SK-N-SH treated with all-trans-retinoic acid at 6 μM for 48 hours (cell line): ENCODE measurements at regions not wholly inside any gene's neighbourhood (a gene's known extent, or its start where the extent isn't known, plus 50 kb on each side); places are given as distances from the start of the nearest gene placed in this dataset.

Experiments
- ATAC-seq: fragments of 200-7000 bp; cut with Tn5 transposase; 3 replicates; pipeline ENCODE4 v1.9.1; 2020; ENCODE audit warnings: mild to moderate bottlenecking, moderate library complexity
- ARNTL ChIP-seq: fragments of 450-650 bp; formaldehyde crosslinking; IDR thresholded peaks from 2 replicates; pipeline ENCODE4 v1.5.0; 2020; ENCODE audit warnings: low read depth, mild to moderate bottlenecking, moderate library complexity, borderline replicate concordance
- BACH2 ChIP-seq: fragments of 250-450 bp; sonication (Bioruptor Pico); IDR thresholded peaks from 2 replicates; pipeline ENCODE4 v1.9.0; 2021; ENCODE audit warnings: mild to moderate bottlenecking, borderline replicate concordance
- CREB5 ChIP-seq: fragments of 250-450 bp; sonication (Bioruptor Pico); IDR thresholded peaks from 2 replicates; pipeline ENCODE4 v1.5.1; 2020; ENCODE audit warnings: low read depth, mild to moderate bottlenecking, moderate library complexity
- CSDC2 ChIP-seq: fragments of 250-450 bp; sonication (Bioruptor Pico); IDR thresholded peaks from 2 replicates; pipeline ENCODE4 v1.5.0; 2020; ENCODE audit warnings: mild to moderate bottlenecking, moderate library complexity
- CSRNP3 ChIP-seq: fragments of 250-450 bp; sonication (Bioruptor Pico); IDR thresholded peaks from 2 replicates; pipeline ENCODE4 v1.5.1; 2021; ENCODE audit warnings: mild to moderate bottlenecking, moderate library complexity
- ESRRG ChIP-seq: fragments of 250-450 bp; sonication (Bioruptor Pico); IDR thresholded peaks from 2 replicates; pipeline ENCODE4 v1.6.1; 2021; ENCODE audit warnings: mild to moderate bottlenecking
- GLIS3 ChIP-seq: fragments of 250-450 bp; sonication (Bioruptor Pico); IDR thresholded peaks from 2 replicates; pipeline ENCODE4 v1.5.0; 2020; ENCODE audit warnings: mild to moderate bottlenecking, moderate library complexity
- ISL1 ChIP-seq: fragments of 250-450 bp; sonication (Bioruptor Pico); IDR thresholded peaks from 2 replicates; pipeline ENCODE4 v2.1.2; 2022; ENCODE audit warnings: mild to moderate bottlenecking, moderate library complexity
- OSR1 ChIP-seq: fragments of 250-450 bp; sonication (Bioruptor Pico); IDR thresholded peaks from 2 replicates; pipeline ENCODE4 v1.8.0; 2022; ENCODE audit warnings: moderate library complexity, mild to moderate bottlenecking, inconsistent platforms
- PATZ1 ChIP-seq: fragments of 250-450 bp; sonication (Bioruptor Pico); IDR thresholded peaks from 2 replicates; pipeline ENCODE4 v1.8.0; 2020; ENCODE audit warnings: mild to moderate bottlenecking, moderate library complexity, borderline replicate concordance
- POU6F1 ChIP-seq: fragments of 250-450 bp; sonication (Bioruptor Pico); IDR thresholded peaks from 2 replicates; pipeline ENCODE4 v1.8.0; 2021; ENCODE audit warnings: low read depth, mild to moderate bottlenecking, moderate library complexity, borderline replicate concordance
- PPARA ChIP-seq: fragments of 250-450 bp; sonication (Bioruptor Pico); IDR thresholded peaks from 2 replicates; pipeline ENCODE4 v1.5.0; 2020; ENCODE audit warnings: mild to moderate bottlenecking, borderline replicate concordance
- RARB ChIP-seq: fragments of 250-450 bp; sonication (Bioruptor Pico); IDR thresholded peaks from 2 replicates; pipeline ENCODE4 v1.8.0; 2021; ENCODE audit warnings: mild to moderate bottlenecking, moderate library complexity
- SNAI2 ChIP-seq: fragments of 250-450 bp; sonication (Bioruptor Pico); IDR thresholded peaks from 2 replicates; pipeline ENCODE4 v1.5.0; 2020; ENCODE audit warnings: mild to moderate bottlenecking, moderate library complexity
- TCF4 ChIP-seq: fragments of 250-450 bp; sonication (Bioruptor Pico); IDR thresholded peaks from 2 replicates; pipeline ENCODE4 v1.8.0; 2021; ENCODE audit warnings: mild to moderate bottlenecking, moderate library complexity, borderline replicate concordance
- TSHZ2 ChIP-seq: fragments of 250-450 bp; sonication (Bioruptor Pico); IDR thresholded peaks from 2 replicates; pipeline ENCODE4 v1.5.0; 2020; ENCODE audit warnings: mild to moderate bottlenecking, moderate library complexity
- ZC3H10 ChIP-seq: fragments of 250-450 bp; sonication (Bioruptor Pico); IDR thresholded peaks from 2 replicates; pipeline ENCODE4 v1.5.1; 2021; ENCODE audit warnings: mild to moderate bottlenecking, moderate library complexity
- ZFP3 ChIP-seq: fragments of 250-450 bp; sonication (Bioruptor Pico); IDR thresholded peaks from 2 replicates; pipeline ENCODE4 v1.5.0; 2020; ENCODE audit warnings: mild to moderate bottlenecking, moderate library complexity
- ZFP30 ChIP-seq: fragments of 450-650 bp; formaldehyde crosslinking; IDR thresholded peaks from 2 replicates; pipeline ENCODE4 v1.5.0; 2022; ENCODE audit warnings: mild to moderate bottlenecking, moderate library complexity
- ZNF8 ChIP-seq: fragments of 450-650 bp; formaldehyde crosslinking; IDR thresholded peaks from 2 replicates; pipeline ENCODE4 v1.5.0; 2020; ENCODE audit warnings: mild to moderate bottlenecking, moderate library complexity

- ATAC-seq, result no peak
Measured at GRCh38 chr6:17006543-17006942, 95.3 kb upstream of the STMND1 start.

GRCh38 chr6:17004269-17004668, 97.6 kb upstream of the STMND1 start:
- ATAC-seq, result no peak
- TF ChIP-seq ZC3H10 (CRISPR knock-in tag) (no peak), SNAI2 (CRISPR knock-in tag) (no peak), OSR1 (CRISPR knock-in tag) (no peak), RARB (no peak), TCF4 (CRISPR knock-in tag) (no peak), ZNF8 (CRISPR knock-in tag) (no peak), CSRNP3 (CRISPR knock-in tag) (no peak), GLIS3 (CRISPR knock-in tag) (no peak), ISL1 (CRISPR knock-in tag) (no peak), TSHZ2 (CRISPR knock-in tag) (no peak), ESRRG (CRISPR knock-in tag) (no peak), PPARA (no peak), CSDC2 (no peak), BACH2 (CRISPR knock-in tag) (no peak), ARNTL (CRISPR knock-in tag) (no peak), PATZ1 (no peak), ZFP3 (CRISPR knock-in tag) (no peak)

More at GRCh38 chr6:17006543-17006942, 95.3 kb upstream of the STMND1 start:
- TF ChIP-seq GLIS3 (CRISPR knock-in tag) (no peak), CSDC2 (no peak), PATZ1 (no peak), ZC3H10 (CRISPR knock-in tag) (no peak), ZNF8 (CRISPR knock-in tag) (no peak), CREB5 (no peak), PPARA (no peak), ZFP30 (no peak), ESRRG (CRISPR knock-in tag) (no peak), POU6F1 (CRISPR knock-in tag) (no peak)
- TF ChIP-seq, all 23 proteins: peak for 0

GRCh38 chr6:17002123-17002522, 99.7 kb upstream of the STMND1 start:
- ATAC-seq, result no peak
- TF ChIP-seq CREB5, result no peak
